ENCODE measurements at regions not wholly inside any gene's neighbourhood (a gene's known extent, or its start where the extent isn't known, plus 50 kb on each side); places are given as distances from the start of the nearest gene placed in this dataset.

DNA sequence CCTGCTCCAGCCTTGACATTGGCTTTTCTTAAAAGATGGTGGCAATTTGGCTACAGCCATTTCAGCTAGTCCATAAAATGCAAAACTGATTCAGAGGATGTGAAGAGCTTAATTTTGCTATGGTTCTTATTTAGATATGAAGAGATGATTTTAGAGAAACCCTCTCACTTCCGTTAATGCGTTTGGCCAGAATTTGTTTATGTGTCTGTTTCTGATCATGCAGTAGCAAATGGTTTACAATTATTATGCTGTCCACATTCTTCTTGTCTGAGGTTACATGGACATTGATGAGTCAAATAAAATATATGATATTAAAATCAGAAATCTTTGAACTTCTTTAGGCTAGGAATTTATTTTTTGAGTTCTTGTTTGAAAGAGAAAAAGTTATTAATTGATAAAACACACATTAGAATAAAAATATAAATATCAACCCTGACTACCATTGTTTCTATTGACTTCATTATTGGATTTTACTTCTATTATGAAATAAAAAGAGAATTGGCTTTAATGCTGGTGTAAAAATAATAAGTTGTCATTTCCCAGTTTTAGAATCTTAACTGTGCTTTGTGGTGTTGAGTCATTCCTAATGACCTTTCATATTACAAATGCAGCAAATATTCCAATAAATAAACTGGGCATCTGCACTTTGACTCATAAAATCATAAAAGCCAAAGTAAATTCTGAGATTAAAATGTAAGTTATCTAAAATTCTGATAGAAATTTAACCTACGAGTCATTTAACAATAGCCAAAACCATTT, 1286.0 kb upstream of the GJE1 start:
- Histone ChIP-seq H3K36me3 (ENCODE audit: insufficient read depth, low read length) (no peaks in the 10 kb centered on the region), H3K4me1 (ENCODE audit: insufficient read depth, low read length) (no peaks in the 10 kb centered on the region), H3K27ac (ENCODE audit: low read depth, low read length) (no peak overlapping the region), H3K9ac (ENCODE audit: low read depth, low read length) (no peak overlapping the region), H3K27me3 (ENCODE audit: insufficient read depth, low read length) (no peaks in the 10 kb centered on the region), H3K4me3 (ENCODE audit: low read length) (no peak overlapping the region), H3K9me3 (ENCODE audit: insufficient read depth, low read depth, low read length) (no peaks in the 10 kb centered on the region)
- 95% methylated on average over 2 of the region's 3 CpGs for WGBS

DNA sequence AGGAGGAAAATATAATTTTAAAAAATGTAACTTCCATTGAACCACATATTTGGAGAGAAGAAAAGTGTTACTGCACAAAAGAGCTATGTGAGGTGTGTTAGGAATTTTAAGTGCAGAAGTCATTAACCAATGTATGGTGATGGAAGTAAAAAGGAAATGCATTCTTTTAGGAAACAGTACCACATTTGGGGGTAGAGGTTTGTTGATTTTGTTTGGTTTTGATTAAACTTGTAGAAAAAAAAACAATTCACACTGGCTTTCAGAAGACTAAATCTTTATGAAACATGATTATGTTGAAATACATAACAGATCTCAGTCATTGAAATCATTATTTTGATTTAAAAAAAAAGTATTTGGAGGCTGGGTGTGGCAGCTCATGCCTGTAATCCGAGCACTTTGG, 1287.0 kb upstream of the GJE1 start:
- 96% methylated on average over 1 of the region's 1 CpG for WGBS
- no peak overlapping the region for H3K27ac ChIP-seq (ENCODE audit: low read depth, low read length)

DNA sequence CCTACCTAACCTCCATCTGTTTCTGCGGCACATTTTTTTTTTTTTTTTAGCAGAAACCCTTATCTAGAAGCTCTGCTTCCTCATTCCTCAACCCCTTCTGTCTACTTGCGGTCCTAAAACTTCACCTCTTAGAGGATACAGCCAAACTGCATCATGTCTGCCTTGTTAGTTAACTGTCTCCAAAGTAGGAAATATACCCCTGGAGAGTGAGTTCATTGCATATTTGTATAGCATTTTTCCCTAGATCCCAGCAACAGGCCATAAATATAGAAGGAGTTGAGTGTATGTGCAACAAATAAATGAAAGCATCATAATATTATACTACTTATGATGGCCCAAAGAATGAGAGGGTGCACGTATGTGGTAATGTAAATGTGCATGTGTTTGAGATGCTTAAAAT, 1288.6 kb upstream of the GJE1 start:
- Histone ChIP-seq H3K36me3 (ENCODE audit: insufficient read depth, low read length) (no peaks in the 10 kb centered on the region), H3K9ac (ENCODE audit: low read depth, low read length) (no peak overlapping the region), H3K27ac (ENCODE audit: low read depth, low read length) (no peak overlapping the region), H3K9me3 (ENCODE audit: insufficient read depth, low read depth, low read length) (no peaks in the 10 kb centered on the region), H3K4me3 (ENCODE audit: low read length) (no peak overlapping the region), H3K27me3 (ENCODE audit: insufficient read depth, low read length) (no peaks in the 10 kb centered on the region), H3K4me1 (ENCODE audit: insufficient read depth, low read length) (no peaks in the 10 kb centered on the region)
- WGBS = 99% methylated on average over 2 of the region's 3 CpGs

More for the DNA sequence above, 1287.0 kb upstream of the GJE1 start:
- no peaks in the 10 kb centered on the region for H3K9me3 ChIP-seq (ENCODE audit: insufficient read depth, low read depth, low read length)
- H3K4me1 ChIP-seq (ENCODE audit: insufficient read depth, low read length) = no peaks in the 10 kb centered on the region
- no peaks in the 10 kb centered on the region for H3K36me3 ChIP-seq (ENCODE audit: insufficient read depth, low read length)
- H3K9ac ChIP-seq (ENCODE audit: low read depth, low read length) = no peak overlapping the region
- H3K4me3 ChIP-seq (ENCODE audit: low read length) = no peak overlapping the region
- no peaks in the 10 kb centered on the region for H3K27me3 ChIP-seq (ENCODE audit: insufficient read depth, low read length)

GRCh38 chr6:140833408-140833807, 1299.3 kb upstream of the GJE1 start:
- no peak overlapping the region for H3K27ac ChIP-seq (ENCODE audit: low read depth, low read length)
- no peaks in the 10 kb centered on the region for H3K27me3 ChIP-seq (ENCODE audit: insufficient read depth, low read length)
- H3K9ac ChIP-seq (ENCODE audit: low read depth, low read length) = no peak overlapping the region
- no peaks in the 10 kb centered on the region for H3K9me3 ChIP-seq (ENCODE audit: insufficient read depth, low read depth, low read length)
- 100% methylated on average over 1 of the region's 1 CpG for WGBS
- H3K36me3 ChIP-seq (ENCODE audit: insufficient read depth, low read length) = no peaks in the 10 kb centered on the region
- H3K4me3 ChIP-seq (ENCODE audit: low read length) = no peak overlapping the region
- H3K4me1 ChIP-seq (ENCODE audit: insufficient read depth, low read length) = no peaks in the 10 kb centered on the region

DNA sequence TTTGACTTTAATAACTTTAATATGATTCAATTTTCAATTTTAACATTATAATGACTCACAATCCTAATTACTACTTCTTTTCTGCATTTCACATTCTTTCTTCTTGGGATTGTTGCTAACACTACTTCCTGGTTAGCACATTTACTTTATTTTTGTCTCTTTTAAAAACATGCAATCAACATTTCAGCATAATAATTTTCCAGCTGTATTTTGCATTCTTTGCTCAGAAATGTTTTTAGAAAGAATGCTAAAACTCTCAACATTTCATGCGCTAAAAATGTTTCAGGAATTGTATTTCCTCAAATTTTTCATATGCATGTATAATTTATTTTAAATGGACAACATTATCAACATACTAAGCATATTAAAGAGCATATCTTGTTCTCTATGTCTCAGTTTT, 1302.1 kb upstream of the GJE1 start:
- Histone ChIP-seq H3K4me1 (ENCODE audit: insufficient read depth, low read length) (no peaks in the 10 kb centered on the region), H3K9ac (ENCODE audit: low read depth, low read length) (no peak overlapping the region), H3K27ac (ENCODE audit: low read depth, low read length) (no peak overlapping the region), H3K4me3 (ENCODE audit: low read length) (no peak overlapping the region), H3K36me3 (ENCODE audit: insufficient read depth, low read length) (no peaks in the 10 kb centered on the region), H3K27me3 (ENCODE audit: insufficient read depth, low read length) (no peaks in the 10 kb centered on the region), H3K9me3 (ENCODE audit: insufficient read depth, low read depth, low read length) (no peaks in the 10 kb centered on the region)
- WGBS = no CpG with 5 or more reads among the region's 1 CpG

DNA sequence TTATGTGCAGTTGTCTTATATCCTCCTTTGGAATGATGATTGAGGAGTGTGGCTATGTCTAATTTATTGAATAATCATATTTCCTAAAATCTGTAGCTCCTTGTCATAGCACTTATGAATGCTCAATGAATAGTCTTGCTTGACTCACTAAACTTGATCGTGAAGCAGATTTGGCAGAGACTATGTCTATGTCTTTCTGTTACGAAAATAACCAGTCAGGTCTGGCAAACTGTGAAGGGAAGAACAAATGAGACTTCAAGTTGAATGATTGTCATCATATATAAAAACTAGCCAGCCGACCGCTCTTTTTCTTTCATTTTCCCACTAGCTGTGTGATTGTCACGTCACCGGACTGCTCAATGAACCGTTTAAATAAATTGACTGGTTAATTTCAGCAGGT, 1303.9 kb upstream of the GJE1 start:
- WGBS = 97% methylated on average over 7 of the region's 7 CpGs
- Histone ChIP-seq H3K4me3 (ENCODE audit: low read length) (no peak overlapping the region), H3K4me1 (ENCODE audit: insufficient read depth, low read length) (no peaks in the 10 kb centered on the region), H3K27me3 (ENCODE audit: insufficient read depth, low read length) (no peaks in the 10 kb centered on the region), H3K27ac (ENCODE audit: low read depth, low read length) (no peak overlapping the region), H3K9ac (ENCODE audit: low read depth, low read length) (no peak overlapping the region), H3K36me3 (ENCODE audit: insufficient read depth, low read length) (no peaks in the 10 kb centered on the region), H3K9me3 (ENCODE audit: insufficient read depth, low read depth, low read length) (no peaks in the 10 kb centered on the region)

DNA sequence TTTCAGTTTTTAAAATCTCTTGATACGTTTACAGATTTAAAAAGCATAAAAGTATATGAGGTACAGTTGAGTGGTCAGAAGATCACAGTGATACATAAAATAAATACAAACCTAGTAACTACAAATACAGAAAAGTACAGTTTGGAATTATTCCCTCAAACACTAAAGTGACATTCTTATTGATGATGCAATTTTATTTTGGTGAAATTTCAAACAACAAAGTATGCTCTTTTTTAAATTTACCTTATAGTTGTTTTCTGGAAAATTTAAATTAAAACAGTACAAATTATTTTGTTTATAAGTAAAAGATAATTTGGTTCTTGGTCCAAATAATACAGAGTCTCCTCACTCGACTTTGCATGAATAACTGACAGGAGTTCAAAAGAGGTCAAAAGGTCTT, 1305.1 kb upstream of the GJE1 start:
- H3K9ac ChIP-seq (ENCODE audit: low read depth, low read length) = no peak overlapping the region
- WGBS = 100% methylated on average over 1 of the region's 2 CpGs
- no peaks in the 10 kb centered on the region for H3K27me3 ChIP-seq (ENCODE audit: insufficient read depth, low read length)
- no peak overlapping the region for H3K4me3 ChIP-seq (ENCODE audit: low read length)
- H3K27ac ChIP-seq (ENCODE audit: low read depth, low read length) = no peak overlapping the region
- no peaks in the 10 kb centered on the region for H3K4me1 ChIP-seq (ENCODE audit: insufficient read depth, low read length)
- H3K9me3 ChIP-seq (ENCODE audit: insufficient read depth, low read depth, low read length) = no peaks in the 10 kb centered on the region
- H3K36me3 ChIP-seq (ENCODE audit: insufficient read depth, low read length) = no peaks in the 10 kb centered on the region

DNA sequence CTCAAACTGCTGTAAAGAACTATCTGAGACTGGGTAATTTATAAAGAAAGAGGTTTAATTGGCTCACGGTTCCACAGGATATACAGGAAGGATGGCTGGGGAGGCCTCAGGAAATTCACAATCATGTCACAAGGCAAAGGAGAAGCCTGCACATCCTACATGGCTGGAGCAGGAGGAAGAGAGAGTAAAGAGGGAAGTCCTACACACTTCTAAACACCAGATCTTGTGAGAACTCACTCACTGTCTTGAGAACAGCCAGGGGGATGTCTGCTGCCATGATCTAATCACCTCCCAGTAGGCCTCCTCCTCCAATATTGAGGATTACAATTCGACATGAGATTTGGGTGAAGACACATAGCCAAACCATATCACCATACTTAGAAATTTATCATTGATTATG, 1307.0 kb upstream of the GJE1 start:
- WGBS = 98% methylated on average over 2 of the region's 2 CpGs
- H3K9ac ChIP-seq (ENCODE audit: low read depth, low read length) = no peak overlapping the region
- no peaks in the 10 kb centered on the region for H3K36me3 ChIP-seq (ENCODE audit: insufficient read depth, low read length)
- H3K27me3 ChIP-seq (ENCODE audit: insufficient read depth, low read length) = no peaks in the 10 kb centered on the region
- H3K9me3 ChIP-seq (ENCODE audit: insufficient read depth, low read depth, low read length) = no peaks in the 10 kb centered on the region
- H3K4me3 ChIP-seq (ENCODE audit: low read length) = no peak overlapping the region
- no peak overlapping the region for H3K27ac ChIP-seq (ENCODE audit: low read depth, low read length)
- H3K4me1 ChIP-seq (ENCODE audit: insufficient read depth, low read length) = no peaks in the 10 kb centered on the region

GRCh38 chr6:140824595-140824994, 1308.1 kb upstream of the GJE1 start:
- Histone ChIP-seq H3K27me3 (ENCODE audit: insufficient read depth, low read length) (no peaks in the 10 kb centered on the region), H3K9me3 (ENCODE audit: insufficient read depth, low read depth, low read length) (no peaks in the 10 kb centered on the region), H3K4me3 (ENCODE audit: low read length) (no peak overlapping the region), H3K36me3 (ENCODE audit: insufficient read depth, low read length) (no peaks in the 10 kb centered on the region), H3K9ac (ENCODE audit: low read depth, low read length) (no peak overlapping the region), H3K27ac (ENCODE audit: low read depth, low read length) (no peak overlapping the region), H3K4me1 (ENCODE audit: insufficient read depth, low read length) (no peaks in the 10 kb centered on the region)

DNA sequence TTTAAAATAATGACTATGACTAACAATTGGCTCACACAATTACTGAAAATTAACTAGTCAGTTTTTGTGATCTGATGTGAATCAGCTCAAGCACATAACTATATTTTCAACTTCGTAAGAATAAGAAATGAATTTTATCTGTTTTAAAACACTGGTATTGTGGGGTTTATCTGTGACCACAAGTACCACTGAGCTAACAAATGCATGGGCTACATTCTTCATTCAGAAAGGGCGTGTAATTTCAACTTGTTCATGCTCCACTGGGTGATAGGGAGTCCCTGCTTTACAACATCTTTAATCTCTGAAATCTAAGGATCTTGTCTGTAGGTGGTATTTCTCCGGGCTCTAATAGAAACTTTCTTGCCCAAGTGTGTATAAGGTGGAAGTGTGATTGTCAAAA, 1311.5 kb upstream of the GJE1 start:
- Histone ChIP-seq H3K9ac (ENCODE audit: low read depth, low read length) (no peak overlapping the region), H3K9me3 (ENCODE audit: insufficient read depth, low read depth, low read length) (no peaks in the 10 kb centered on the region), H3K36me3 (ENCODE audit: insufficient read depth, low read length) (no peaks in the 10 kb centered on the region), H3K27me3 (ENCODE audit: insufficient read depth, low read length) (no peaks in the 10 kb centered on the region), H3K4me1 (ENCODE audit: insufficient read depth, low read length) (no peaks in the 10 kb centered on the region), H3K4me3 (ENCODE audit: low read length) (no peak overlapping the region), H3K27ac (ENCODE audit: low read depth, low read length) (no peak overlapping the region)
- 90% methylated on average over 2 of the region's 3 CpGs for WGBS

GRCh38 chr6:140817176-140817575, 1315.5 kb upstream of the GJE1 start:
- H3K9ac ChIP-seq (ENCODE audit: low read depth, low read length) = no peak overlapping the region
- H3K4me3 ChIP-seq (ENCODE audit: low read length) = no peak overlapping the region
- no peaks in the 10 kb centered on the region for H3K4me1 ChIP-seq (ENCODE audit: insufficient read depth, low read length)
- no peaks in the 10 kb centered on the region for H3K36me3 ChIP-seq (ENCODE audit: insufficient read depth, low read length)
- H3K27me3 ChIP-seq (ENCODE audit: insufficient read depth, low read length) = no peaks in the 10 kb centered on the region
- no peaks in the 10 kb centered on the region for H3K9me3 ChIP-seq (ENCODE audit: insufficient read depth, low read depth, low read length)
- 100% methylated on average over 1 of the region's 3 CpGs for WGBS
- H3K27ac ChIP-seq (ENCODE audit: low read depth, low read length) = no peak overlapping the region

GRCh38 chr6:140816681-140817080, 1316.0 kb upstream of the GJE1 start:
- Histone ChIP-seq H3K4me1 (ENCODE audit: insufficient read depth, low read length) (no peaks in the 10 kb centered on the region), H3K27me3 (ENCODE audit: insufficient read depth, low read length) (no peaks in the 10 kb centered on the region), H3K9me3 (ENCODE audit: insufficient read depth, low read depth, low read length) (no peaks in the 10 kb centered on the region), H3K9ac (ENCODE audit: low read depth, low read length) (no peak overlapping the region), H3K36me3 (ENCODE audit: insufficient read depth, low read length) (no peaks in the 10 kb centered on the region), H3K4me3 (ENCODE audit: low read length) (no peak overlapping the region), H3K27ac (ENCODE audit: low read depth, low read length) (no peak overlapping the region)
- 81% methylated on average over 3 of the region's 3 CpGs for WGBS
